Heart right ventricle (tissue), 16 donors: ENCODE measurements at regions not wholly inside any gene's neighbourhood (a gene's known extent, or its start where the extent isn't known, plus 50 kb on each side); places are given as distances from the start of the nearest gene placed in this dataset.

Experiments used
- ATAC-seq, 8 donors: fragments of 200-7000 bp; cut with Tn5 transposase; one replicate each; pipeline ENCODE4 v1.9.1; 2020; ENCODE audit warnings: mild to moderate bottlenecking in 8 of 8, moderate library complexity in 8 of 8, moderate number of reproducible peaks in 1 of 8
- DNase-seq, 2 donors: peaks; one replicate each; pipeline ENCODE4 v3.0.0-alpha.2; 2020
- H3K27ac ChIP-seq, 10 donors: fragments of 200-600 bp; sonication (generic) in 2 of 10; one replicate each; pipeline versions ENCODE4 v1.5.0 to v1.8.0; 2020 to 2022; ENCODE audit warnings: mild to moderate bottlenecking in 3 of 10
- H3K27me3 ChIP-seq, 7 donors: fragments of 200-600 bp; one replicate each; pipeline ENCODE4 v1.8.0; 2021 to 2022; ENCODE audit warnings: mild to moderate bottlenecking in 2 of 7
- H3K36me3 ChIP-seq, 9 donors: fragments of 200-600 bp; sonication (generic) in 1 of 9; one replicate each; pipeline versions ENCODE4 v1.5.0 to v1.8.0; 2020 to 2022; ENCODE audit warnings: mild to moderate bottlenecking in 2 of 9
- H3K4me1 ChIP-seq, 9 donors: fragments of 200-600 bp; sonication (generic) in 1 of 9; one replicate each; pipeline versions ENCODE4 v1.5.0 to v1.8.0; 2020 to 2022; ENCODE audit warnings: mild to moderate bottlenecking in 4 of 9
- H3K4me3 ChIP-seq, 10 donors: fragments of 200-600 bp; sonication (generic) in 2 of 10; one replicate each; pipeline versions ENCODE4 v1.5.0 to v1.8.0; 2020 to 2022; ENCODE audit warnings: mild to moderate bottlenecking in 7 of 10, moderate library complexity in 2 of 10
- H3K9me3 ChIP-seq, 11 donors: fragments of 200-600 bp in 10 of 11; sonication (generic) in 2 of 11; one replicate each; pipeline versions ENCODE4 v1.5.0 to v1.8.0; 2013 to 2022; ENCODE audit warnings: mild to moderate bottlenecking in 2 of 11, control low read depth in 1 of 11, moderate library complexity in 1 of 11
- CTCF ChIP-seq, 9 donors: fragments of 200-600 bp; sonication (generic) in 2 of 9; IDR thresholded peaks; one replicate each; pipeline versions ENCODE4 v1.5.0 to v1.8.0; 2021 to 2022; ENCODE audit warnings: antibody characterized with exemption in 9 of 9, mild to moderate bottlenecking in 5 of 9, moderate library complexity in 1 of 9
- WGBS, 2 donors: extraction: QIAGEN DNeasy Blood & Tissue Kit; methylation state at CpG; one replicate each; pipeline ENCODE4 v1.1.7; 2013; ENCODE audit warnings: inconsistent platforms in 1 of 2; 5-methylcytosine and 5-hydroxymethylcytosine counted together
- intact Hi-C, 10 donors: fragments of 100-400 bp; cut with DNase I; formaldehyde crosslinking; loops; one replicate each; pipeline versions ENCODE4 v1.11.1 to v1.14.2; 2022
- donor health status: Arrhythmogenic right ventricular cardiomyopathy.
- donor health status: ischemic (EF 13 %, LVEDD 7.1; RV severe dilation, severe dysfunction).
- donor health status: healthy with polysubstance abuse.
- donor health status: DM: no; HTN: yes; CAD: no.
- donor health status: DM: no; HTN: no; CAD: no.
- donor health status: ischemic (EF 25% LVEDD 6.9; RV normal size, moderate dysfunction).
- donor health status: ischemic (EF 25% LVEDD 5.7; RV mildly dilated, moderate dysfunction).
- donor health status: healthy.
- donor health status: DM: yes; HTN: yes; CAD: no.
- donor health status: Ischemic cardiomyopathy.
- donor health status: ischemic (EF 35%, LVEDD 5.7; RV mildly dilated, moderate dysfunction).
- donor health status: nonischemic (EF 11% LVEDD 7.7; RV severe dilation, severe dysfunction).
- donor health status: DM: yes; HTN: yes; CAD: no.
- donor health status: PGD.
- donor health status: ischemic (EF 29% LVEDD 5.4; RV normal size, mild dysfunction).
- donor health status: nonischemic (EF 23%, LVEDD 6.1; RV moderate dilation, normal function).

- peaks cover 0 to 17% (median 6%) of the 10 kb centered on the region in 9 donors for H3K4me1 ChIP-seq
- no peak overlapping the region for H3K27ac ChIP-seq
- no peak for DNase-seq
- H3K4me3 ChIP-seq = no peak overlapping the region
- TF ChIP-seq CTCF (IDR thresholded peaks at IDR 0.05) = no peak
- H3K36me3 ChIP-seq = no peaks in the 10 kb centered on the region
- intact Hi-C loops = no loop called here
- WGBS, 2 donors = 88 to 90% methylated on average over 2 of the region's 2 CpGs
- ATAC-seq = no peak
- H3K9me3 ChIP-seq = no peaks in the 10 kb centered on the region
- H3K27me3 ChIP-seq = no peaks in the 10 kb centered on the region
These were observed 78.3 kb upstream of the SETBP1 start for GRCh38 chr18:44602380-44602779.

GRCh38 chr18:44602845-44603244 lies 77.8 kb upstream of the SETBP1 start:
- TF ChIP-seq CTCF (IDR thresholded peaks at IDR 0.05) = no peak

GRCh38 chr18:44609181-44609941 lies 71.3 kb upstream of the SETBP1 start:
- intact Hi-C loops = no loop called here
- Histone ChIP-seq H3K27me3 (no peaks in the 10 kb centered on the region), H3K4me3 (no peak overlapping the region), H3K9me3 (no peaks in the 10 kb centered on the region), H3K27ac (no peak overlapping the region), H3K4me1 (peaks cover 0 to 3% (median 0%) of the 10 kb centered on the region in 9 donors), H3K36me3 (no peaks in the 10 kb centered on the region)
- ATAC-seq = no peak
- 74 to 90% methylated on average over 2 of the region's 2 CpGs for WGBS, 2 donors
- no peak for TF ChIP-seq CTCF (IDR thresholded peaks at IDR 0.05)
- DNase-seq = no peak

More at GRCh38 chr18:44602845-44603244, 77.8 kb upstream of the SETBP1 start:
- intact Hi-C loops = no loop called here
- H3K36me3 ChIP-seq = no peaks in the 10 kb centered on the region
- WGBS, 2 donors = 86 to 96% methylated on average over 1 of the region's 1 CpG
- no peaks in the 10 kb centered on the region for H3K27me3 ChIP-seq
- H3K27ac ChIP-seq = no peak overlapping the region
- no peak for ATAC-seq
- no peaks in the 10 kb centered on the region for H3K9me3 ChIP-seq
- peaks cover 0 to 17% (median 6%) of the 10 kb centered on the region in 9 donors for H3K4me1 ChIP-seq
- no peak overlapping the region for H3K4me3 ChIP-seq
- DNase-seq = no peak

GRCh38 chr18:44620812-44621211 lies 59.9 kb upstream of the SETBP1 start:
- WGBS, 2 donors = 40 to 83% methylated on average over 1 of the region's 1 CpG

More at GRCh38 chr18:44620812-44621211, 59.9 kb upstream of the SETBP1 start:
- intact Hi-C loops = no loop called here
- DNase-seq (no peak), ATAC-seq (no peak)
- Histone ChIP-seq H3K4me3 (no peak overlapping the region), H3K9me3 (peaks cover 0 to 16% (median 0%) of the 10 kb centered on the region in 11 donors), H3K4me1 (no peaks in the 10 kb centered on the region), H3K27ac (no peak overlapping the region), H3K36me3 (no peaks in the 10 kb centered on the region), H3K27me3 (no peaks in the 10 kb centered on the region)
- no peak for TF ChIP-seq CTCF (IDR thresholded peaks at IDR 0.05)
